ENCODE measurements at regions not wholly inside any gene's neighbourhood (a gene's known extent, or its start where the extent isn't known, plus 50 kb on each side); places are given as distances from the start of the nearest gene placed in this dataset.
"Not testable (repeated sequence)": the region's sequence is repeated elsewhere in the genome, so short reads cannot be mapped to it uniquely, and the experiment has no call there.

GRCh38 chr3:125916376-125916978 lies 52.5 kb upstream of the ROPN1B start:
- no peak for DNase-seq (ENCODE audit: low spot score)

DNA sequence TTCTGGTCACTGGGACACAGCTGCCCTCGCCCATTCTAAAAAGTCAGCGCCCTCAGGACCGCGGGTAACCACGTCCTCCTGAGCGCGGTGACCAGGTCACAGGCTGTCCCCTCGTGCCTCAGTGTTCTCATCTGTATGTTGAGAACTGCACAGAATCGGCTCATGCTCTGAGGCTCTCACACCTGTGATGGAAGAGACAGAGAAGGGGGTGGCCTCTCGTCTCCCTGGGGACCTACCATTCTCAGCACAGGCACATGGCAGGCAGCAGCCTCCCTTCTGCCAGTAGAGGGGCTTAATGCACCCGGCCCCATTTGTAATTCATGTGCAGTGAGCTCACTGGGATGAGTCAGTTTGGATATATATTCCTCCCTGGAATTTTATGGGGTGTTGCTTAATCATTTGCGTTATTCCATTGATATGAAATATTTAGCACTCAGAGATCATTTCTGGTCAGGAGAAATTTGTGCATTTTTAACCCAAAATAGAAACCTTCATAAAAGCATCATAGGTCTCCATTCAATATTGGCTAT lies 51.9 kb upstream of the ROPN1B start:
- peak; percentile 6 for DNase-seq (ENCODE audit: low spot score)

GRCh38 chr3:125918024-125918423 lies 51.0 kb upstream of the ROPN1B start:
- not testable (repeated sequence) for DNase-seq (ENCODE audit: low spot score)

GRCh38 chr3:125918451-125918850 lies 50.5 kb upstream of the ROPN1B start:
- not testable (repeated sequence) for DNase-seq (ENCODE audit: low spot score)

DNA sequence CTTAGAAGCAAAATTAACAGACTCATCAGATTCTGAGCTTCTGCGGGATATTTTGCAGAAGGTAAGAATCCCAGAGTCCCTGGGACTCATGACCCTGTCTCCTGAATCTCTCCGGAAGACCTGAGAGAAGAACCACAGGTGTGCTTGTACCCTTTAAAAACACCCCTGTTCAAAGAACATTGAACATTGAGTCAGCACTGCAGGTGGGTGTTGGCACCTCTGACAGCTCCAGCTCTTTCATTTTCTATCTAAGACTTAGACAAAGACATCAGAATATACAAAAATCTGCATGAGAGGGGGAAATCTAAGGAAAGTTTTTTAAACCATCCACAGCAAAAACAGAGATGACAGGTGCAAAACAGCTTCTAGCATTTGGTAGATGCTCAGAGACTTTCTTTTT lies 50.1 kb upstream of the ROPN1B start:
- DNase-seq (ENCODE audit: low spot score): not testable (repeated sequence)

Measured in CD4-positive, alpha-beta T cell treated with Interleukin-15 for 4 hours (primary cell).